DND-41 (cell line): ENCODE measurements at regions not wholly inside any gene's neighbourhood (a gene's known extent, or its start where the extent isn't known, plus 50 kb on each side); places are given as distances from the start of the nearest gene placed in this dataset.

Experiments used
- ATAC-seq: fragments of 200-7000 bp; cut with Tn5 transposase; 3 replicates; pipeline ENCODE4 v1.9.1; 2021; ENCODE audit warnings: low read depth; ENCODE audit not compliant: insufficient read depth
- DNase-seq: peaks from one replicate; pipeline ENCODE4 v3.0.0-alpha.2; 2020
- H2AFZ ChIP-seq: 2 replicates; pipeline ENCODE4 v1.6.0; 2012; ENCODE audit warnings: low read depth, low read length
- H3K27ac ChIP-seq: 2 replicates; pipeline ENCODE4 v1.5.1; 2012; ENCODE audit warnings: low read length, inconsistent platforms
- H3K27me3 ChIP-seq: fragments of 200-600 bp; sonication (generic); 2 replicates; pipeline ENCODE4 v1.6.0; 2012; ENCODE audit warnings: low read length, mild to moderate bottlenecking, inconsistent platforms; ENCODE audit not compliant: insufficient read depth, poor library complexity
- H3K36me3 ChIP-seq: 2 replicates; pipeline ENCODE4 v1.5.1; 2012; ENCODE audit warnings: low read length, inconsistent platforms; ENCODE audit not compliant: insufficient read depth
- H3K4me1 ChIP-seq: 2 replicates; pipeline ENCODE4 v1.5.1; 2012; ENCODE audit warnings: mild to moderate bottlenecking, low read length; ENCODE audit not compliant: insufficient read depth
- H3K4me2 ChIP-seq: 2 replicates; pipeline ENCODE4 v1.6.0; 2012; ENCODE audit warnings: mild to moderate bottlenecking, moderate library complexity, low read length, inconsistent platforms; ENCODE audit not compliant: insufficient read depth
- H3K4me3 ChIP-seq, 2 experiments: fragments of 200-600 bp in 1 of 2; shearing (Covaris generic) in 1 of 2; 2 replicates each; pipeline ENCODE4 v1.5.1; 2012 to 2016; ENCODE audit warnings: inconsistent platforms in 2 of 2, low read length in 2 of 2, mild to moderate bottlenecking in 2 of 2, low read depth in 1 of 2, moderate library complexity in 1 of 2
- H3K79me2 ChIP-seq: 2 replicates; pipeline ENCODE4 v1.6.0; 2012; ENCODE audit warnings: low read length, inconsistent platforms; ENCODE audit not compliant: insufficient read depth
- H3K9ac ChIP-seq: 2 replicates; pipeline ENCODE4 v1.6.0; 2012; ENCODE audit warnings: low read depth, mild to moderate bottlenecking, inconsistent platforms, low read length, moderate library complexity
- H3K9me3 ChIP-seq: 2 replicates; pipeline ENCODE4 v1.5.1; 2012; ENCODE audit warnings: low read length, moderate library complexity, mild to moderate bottlenecking, inconsistent platforms; ENCODE audit not compliant: insufficient read depth, severe bottlenecking
- H4K20me1 ChIP-seq: 2 replicates; pipeline ENCODE4 v1.6.0; 2012; ENCODE audit warnings: low read length; ENCODE audit not compliant: insufficient read depth
- CTCF ChIP-seq: IDR thresholded peaks from 2 replicates; pipeline ENCODE4 v1.5.1; 2012; ENCODE audit warnings: borderline replicate concordance, low read length, moderate library complexity, mild to moderate bottlenecking; ENCODE audit not compliant: poor library complexity, severe bottlenecking; ENCODE audit errors: extremely low read depth
- EZH2 ChIP-seq: IDR thresholded peaks from 3 replicates; pipeline ENCODE4 v1.6.1; 2012; ENCODE audit warnings: borderline replicate concordance, low read depth, mild to moderate bottlenecking, moderate library complexity, low read length, inconsistent platforms; ENCODE audit not compliant: severe bottlenecking

DNA sequence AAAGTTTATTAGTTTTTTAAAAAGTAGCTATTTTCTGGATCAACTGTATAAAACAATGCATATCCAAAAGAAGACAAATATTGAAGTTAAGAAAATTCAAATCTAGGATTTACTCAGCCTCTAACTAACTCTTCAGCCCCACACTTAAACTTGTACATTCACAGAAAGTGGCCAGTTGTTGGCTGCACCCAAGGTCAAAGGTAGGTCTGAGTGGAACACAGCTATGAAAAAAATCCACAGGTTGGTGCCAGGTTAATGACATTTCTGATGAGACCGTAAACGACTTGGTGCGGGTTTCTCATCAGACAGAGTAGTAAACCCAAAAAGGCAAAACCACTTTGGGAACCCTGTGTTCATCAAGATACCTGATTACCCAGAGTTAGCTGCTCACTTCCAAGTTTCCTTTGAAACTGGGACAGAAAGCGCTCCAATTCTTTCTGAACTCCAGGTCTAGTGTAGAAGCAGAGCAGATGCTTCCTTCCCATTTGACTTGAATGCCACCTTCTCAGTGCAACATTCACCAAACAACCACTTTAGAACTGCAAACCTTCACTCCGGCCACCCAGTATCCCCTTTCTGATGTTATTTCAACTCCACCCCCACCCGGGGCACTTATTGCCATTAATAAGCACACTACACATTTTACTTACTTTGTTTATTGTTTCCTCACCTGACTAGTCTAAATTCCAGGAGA lies 208.3 kb upstream of the STARD13 start:
- no peaks in the 10 kb centered on the region for H3K9me3 ChIP-seq
- no peak overlapping the region for H3K27ac ChIP-seq
- no peak overlapping the region for H2AFZ ChIP-seq
- H3K4me2 ChIP-seq = no peak overlapping the region
- no peaks in the 10 kb centered on the region for H4K20me1 ChIP-seq
- DNase-seq (no peak), ATAC-seq (no peak)
- H3K36me3 ChIP-seq = no peaks in the 10 kb centered on the region
- no peak overlapping the region for H3K4me3 ChIP-seq
- no peaks in the 10 kb centered on the region for H3K4me1 ChIP-seq
- no peak overlapping the region for H3K9ac ChIP-seq
- no peaks in the 10 kb centered on the region for H3K79me2 ChIP-seq
- H3K27me3 ChIP-seq = no peaks in the 10 kb centered on the region
- TF ChIP-seq CTCF = no peak

GRCh38 chr13:33494596-33495204 lies 209.1 kb upstream of the STARD13 start:
- no peak overlapping the region for H3K4me3 ChIP-seq

DNA sequence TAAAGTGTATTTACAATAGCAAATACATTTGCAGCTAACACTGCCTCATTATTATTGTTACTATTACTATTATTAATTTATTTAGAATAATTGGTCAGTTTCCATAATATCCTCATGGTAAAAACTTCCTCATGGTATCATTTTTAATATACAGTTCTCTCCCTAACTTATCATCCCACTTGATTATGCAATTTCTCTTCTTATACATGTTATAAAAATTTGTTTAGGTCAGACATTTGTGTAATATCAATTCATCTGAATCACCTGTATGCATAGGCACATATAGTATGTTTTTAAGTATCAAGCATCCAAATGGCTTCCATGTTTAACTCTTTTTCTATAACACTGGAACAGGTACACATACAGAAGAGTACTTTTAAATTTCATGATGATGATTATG lies 210.8 kb upstream of the STARD13 start:
- no peak overlapping the region for H3K4me2 ChIP-seq
- no peak for TF ChIP-seq EZH2
- no peak for TF ChIP-seq CTCF
- H3K9ac ChIP-seq = no peak overlapping the region
- no peaks in the 10 kb centered on the region for H3K79me2 ChIP-seq
- no peaks in the 10 kb centered on the region for H3K9me3 ChIP-seq
- H3K27ac ChIP-seq = no peak overlapping the region
- no peaks in the 10 kb centered on the region for H3K4me1 ChIP-seq
- no peaks in the 10 kb centered on the region for H3K27me3 ChIP-seq
- ATAC-seq (no peak), DNase-seq (no peak)
- no peaks in the 10 kb centered on the region for H3K36me3 ChIP-seq
- no peak overlapping the region for H2AFZ ChIP-seq
- no peak overlapping the region for H3K4me3 ChIP-seq
- H4K20me1 ChIP-seq = no peaks in the 10 kb centered on the region

More at GRCh38 chr13:33494596-33495204, 209.1 kb upstream of the STARD13 start:
- H3K4me1 ChIP-seq = no peaks in the 10 kb centered on the region
- no peak overlapping the region for H3K9ac ChIP-seq
- DNase-seq (no peak), ATAC-seq (no peak)
- H4K20me1 ChIP-seq = no peaks in the 10 kb centered on the region
- H3K36me3 ChIP-seq = no peaks in the 10 kb centered on the region
- H3K79me2 ChIP-seq = no peaks in the 10 kb centered on the region
- H3K9me3 ChIP-seq = no peaks in the 10 kb centered on the region
- H3K27me3 ChIP-seq = no peaks in the 10 kb centered on the region
- H3K27ac ChIP-seq = no peak overlapping the region
- no peak overlapping the region for H2AFZ ChIP-seq
- H3K4me2 ChIP-seq = no peak overlapping the region
- TF ChIP-seq CTCF (no peak), EZH2 (no peak)
